NB4 (cell line): ENCODE measurements at regions not wholly inside any gene's neighbourhood (a gene's known extent, or its start where the extent isn't known, plus 50 kb on each side); places are given as distances from the start of the nearest gene placed in this dataset.

ENCODE experiments used
- DNase-seq: peaks from one replicate; pipeline ENCODE4 v3.0.0; 2010; ENCODE audit warnings: low read depth
- H3K4me3 ChIP-seq: one replicate; pipeline ENCODE4 v1.5.1; 2011; ENCODE audit warnings: mild to moderate bottlenecking, low read depth, low read length, moderate library complexity
- MYC ChIP-seq: IDR thresholded peaks from 2 replicates; pipeline ENCODE4 v1.6.1; 2011; ENCODE audit warnings: low read depth, low read length
- POLR2A ChIP-seq: IDR thresholded peaks from 2 replicates; pipeline ENCODE4 v1.6.1; 2011; ENCODE audit warnings: mild to moderate bottlenecking; ENCODE audit not compliant: insufficient read length; ENCODE audit errors: extremely low read depth
- TF ChIP-seq, protein P1 (sequence below): IDR thresholded peaks from one replicate; pipeline ENCODE4 v1.5.1; 2012; ENCODE audit warnings: low read depth, low read length
- TF ChIP-seq, protein P2 (sequence below): IDR thresholded peaks from 2 replicates; pipeline ENCODE4 v1.6.1; 2011; ENCODE audit warnings: low read depth, low read length

DNA sequence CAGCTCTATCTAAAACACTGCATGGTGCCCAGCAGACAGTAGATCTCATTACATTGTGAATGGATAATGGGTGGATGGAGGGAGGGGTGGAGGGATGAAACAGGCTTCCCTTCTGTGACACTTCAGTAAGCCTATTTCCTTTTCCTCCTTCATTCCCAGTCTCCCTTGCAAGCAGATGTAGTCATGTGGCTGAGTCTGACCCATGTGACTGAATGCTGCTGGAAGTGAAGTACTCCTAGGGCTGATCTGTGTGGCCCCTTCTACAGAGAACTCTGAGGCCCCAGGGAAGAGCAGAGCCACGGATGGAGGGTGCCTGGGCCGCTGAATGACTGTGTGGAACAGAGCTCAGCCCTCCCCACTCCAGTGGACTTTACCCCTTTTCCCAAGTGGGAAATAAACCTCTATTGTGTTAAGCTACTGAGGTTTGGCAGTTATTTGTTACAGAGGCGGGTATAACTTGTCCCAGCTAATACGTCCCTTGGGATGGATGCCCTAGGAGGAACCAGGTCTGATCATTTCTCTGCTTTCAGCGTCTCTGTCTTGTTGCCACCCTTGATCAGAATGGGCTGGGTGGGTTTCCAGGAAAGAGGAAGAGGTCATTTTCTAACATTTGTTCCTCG, 176.1 kb upstream of the MVB12B start:
- DNase-seq, result no peak
- TF ChIP-seq, protein P1, sequence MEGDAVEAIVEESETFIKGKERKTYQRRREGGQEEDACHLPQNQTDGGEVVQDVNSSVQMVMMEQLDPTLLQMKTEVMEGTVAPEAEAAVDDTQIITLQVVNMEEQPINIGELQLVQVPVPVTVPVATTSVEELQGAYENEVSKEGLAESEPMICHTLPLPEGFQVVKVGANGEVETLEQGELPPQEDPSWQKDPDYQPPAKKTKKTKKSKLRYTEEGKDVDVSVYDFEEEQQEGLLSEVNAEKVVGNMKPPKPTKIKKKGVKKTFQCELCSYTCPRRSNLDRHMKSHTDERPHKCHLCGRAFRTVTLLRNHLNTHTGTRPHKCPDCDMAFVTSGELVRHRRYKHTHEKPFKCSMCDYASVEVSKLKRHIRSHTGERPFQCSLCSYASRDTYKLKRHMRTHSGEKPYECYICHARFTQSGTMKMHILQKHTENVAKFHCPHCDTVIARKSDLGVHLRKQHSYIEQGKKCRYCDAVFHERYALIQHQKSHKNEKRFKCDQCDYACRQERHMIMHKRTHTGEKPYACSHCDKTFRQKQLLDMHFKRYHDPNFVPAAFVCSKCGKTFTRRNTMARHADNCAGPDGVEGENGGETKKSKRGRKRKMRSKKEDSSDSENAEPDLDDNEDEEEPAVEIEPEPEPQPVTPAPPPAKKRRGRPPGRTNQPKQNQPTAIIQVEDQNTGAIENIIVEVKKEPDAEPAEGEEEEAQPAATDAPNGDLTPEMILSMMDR, result no peak
- TF ChIP-seq POLR2A (no peak), MYC (no peak)
- TF ChIP-seq, protein P2, sequence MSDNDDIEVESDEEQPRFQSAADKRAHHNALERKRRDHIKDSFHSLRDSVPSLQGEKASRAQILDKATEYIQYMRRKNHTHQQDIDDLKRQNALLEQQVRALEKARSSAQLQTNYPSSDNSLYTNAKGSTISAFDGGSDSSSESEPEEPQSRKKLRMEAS, result no peak

DNA sequence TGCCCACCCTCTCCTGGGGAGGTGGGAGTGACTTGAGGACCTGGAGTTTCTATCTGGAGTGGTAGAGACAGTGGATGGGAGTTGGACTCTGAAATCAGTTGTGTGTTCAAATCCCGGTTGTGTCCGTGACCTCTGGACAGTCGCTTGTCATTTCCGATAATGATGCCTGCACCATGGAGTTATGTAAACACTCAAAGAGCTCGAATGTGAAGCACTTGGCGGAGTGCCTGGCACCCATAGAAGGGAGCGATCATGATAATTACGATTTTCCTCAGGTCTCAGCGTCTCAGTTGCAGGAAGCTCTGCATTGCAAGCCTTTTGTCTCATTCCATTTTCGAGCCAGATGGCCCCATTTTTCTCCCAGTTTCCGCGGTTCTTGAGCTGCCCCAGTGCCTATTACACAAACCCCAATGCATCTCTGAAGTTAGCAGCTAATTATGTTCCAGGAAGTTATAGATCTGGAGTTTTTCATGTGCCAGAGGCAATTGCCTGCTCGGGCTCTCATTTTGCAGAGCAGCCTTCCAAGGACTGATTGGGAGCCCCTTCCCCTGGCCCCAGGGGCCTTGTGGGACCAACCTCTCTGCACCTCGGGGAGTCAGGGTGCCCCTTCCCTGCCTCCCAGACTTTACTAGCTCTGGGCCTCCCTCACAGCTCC, 175.5 kb upstream of the MVB12B start:
- H3K4me3 ChIP-seq, result no peak overlapping the region
- no peak for DNase-seq
- TF ChIP-seq, protein P2, result no peak
- TF ChIP-seq MYC (no peak), POLR2A (no peak)
- TF ChIP-seq, protein P1, result no peak

More for the DNA sequence above, 176.1 kb upstream of the MVB12B start:
- no peak overlapping the region for H3K4me3 ChIP-seq

DNA sequence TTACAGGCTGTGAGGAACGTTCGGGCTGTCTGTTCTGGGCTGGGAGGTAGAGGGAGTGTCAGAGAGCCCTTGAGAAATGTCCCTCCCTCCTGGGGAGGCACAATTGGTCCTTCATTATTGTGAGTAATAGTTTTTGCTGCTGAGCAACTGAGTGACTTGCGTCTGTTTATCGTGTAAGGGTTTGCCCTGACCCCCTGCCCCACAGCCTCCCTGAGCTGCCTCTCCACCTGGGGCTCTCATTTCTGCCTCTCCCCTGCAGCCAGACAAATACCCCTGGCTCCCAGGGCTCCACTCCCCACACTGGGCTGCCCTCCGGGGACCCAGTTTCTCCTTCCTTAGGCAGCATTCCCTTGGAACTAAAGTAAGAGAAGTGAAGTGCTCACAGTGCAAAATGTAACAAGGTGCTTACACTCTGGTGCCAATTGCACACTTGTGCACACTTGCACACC, 174.9 kb upstream of the MVB12B start:
- DNase-seq, result no peak
- TF ChIP-seq, protein P2, result no peak
- TF ChIP-seq MYC, result no peak
- TF ChIP-seq, protein P1, result no peak
- no peak for TF ChIP-seq POLR2A
- H3K4me3 ChIP-seq, result no peak overlapping the region

DNA sequence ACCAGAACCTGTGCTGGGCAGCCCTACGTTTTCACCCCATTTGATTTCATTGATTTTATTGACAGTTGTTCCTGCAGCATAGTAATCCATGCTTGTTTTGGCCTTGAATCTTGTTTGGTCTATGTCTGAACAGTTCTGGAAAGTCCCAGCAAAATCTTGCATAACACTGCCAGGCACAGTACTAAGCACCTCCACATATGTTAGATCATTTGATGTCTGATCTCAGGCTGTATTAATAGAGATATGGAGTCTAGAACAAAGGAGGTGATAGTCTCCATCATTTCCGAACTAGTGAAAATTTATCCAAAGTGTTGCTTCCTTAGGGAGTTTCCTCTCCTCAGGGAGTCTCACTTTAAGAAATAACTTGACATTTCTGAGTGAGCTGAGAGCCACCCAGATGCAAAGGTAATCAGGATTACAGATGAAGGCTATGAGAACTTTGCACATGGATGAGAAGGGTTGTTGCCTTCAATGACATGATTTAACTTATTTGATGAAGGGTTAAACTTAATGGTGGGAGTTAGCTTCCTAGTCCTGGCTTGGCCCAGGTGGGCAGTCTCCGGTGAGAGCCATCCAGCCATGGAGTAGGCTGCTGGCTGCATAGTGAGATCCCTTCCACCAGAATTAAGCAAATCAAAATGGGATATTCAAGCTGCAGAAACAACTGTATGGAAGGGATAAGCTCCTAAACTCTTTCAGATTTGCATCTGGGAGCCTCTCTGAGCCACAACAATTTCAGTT, 173.8 kb upstream of the MVB12B start:
- H3K4me3 ChIP-seq, result no peak overlapping the region
- TF ChIP-seq, protein P2, result no peak
- TF ChIP-seq POLR2A (no peak), MYC (no peak)
- TF ChIP-seq, protein P1, result no peak
- no peak for DNase-seq

DNA sequence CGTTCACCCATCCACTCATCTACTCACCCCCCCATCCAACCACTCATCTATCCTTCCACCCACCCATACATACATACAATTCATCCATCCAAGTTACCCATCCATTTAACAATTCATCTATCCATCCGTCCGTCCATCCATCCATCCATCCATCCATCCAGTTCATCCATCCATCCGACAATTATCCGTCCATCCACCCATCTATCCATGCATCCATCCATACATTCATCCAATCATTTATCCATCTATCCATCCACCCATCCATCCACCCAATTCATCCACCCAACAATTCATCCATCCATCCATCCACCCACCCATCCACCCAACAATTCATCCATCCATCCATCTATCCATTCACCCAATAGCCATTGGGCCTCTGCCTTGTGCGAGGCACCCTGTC, 173.2 kb upstream of the MVB12B start:
- TF ChIP-seq POLR2A (no peak), MYC (no peak)
- TF ChIP-seq, protein P2, result no peak
- TF ChIP-seq, protein P1, result no peak
- no peak overlapping the region for H3K4me3 ChIP-seq
- no peak for DNase-seq
